ENCODE measurements at regions not wholly inside any gene's neighbourhood (a gene's known extent, or its start where the extent isn't known, plus 50 kb on each side); places are given as distances from the start of the nearest gene placed in this dataset.
A peak's percentile ranks its signal among the peaks of the same experiment; 100 is the strongest.

GRCh38 chr11:119907122-119907851 lies 178.3 kb upstream of the NECTIN1 start:
- DNase-seq, result no peak
- peaks cover 27 to 33% of the 10 kb centered on the region in 2 experiments for H3K4me1 Mint-ChIP-seq
- TF ChIP-seq, protein P1, sequence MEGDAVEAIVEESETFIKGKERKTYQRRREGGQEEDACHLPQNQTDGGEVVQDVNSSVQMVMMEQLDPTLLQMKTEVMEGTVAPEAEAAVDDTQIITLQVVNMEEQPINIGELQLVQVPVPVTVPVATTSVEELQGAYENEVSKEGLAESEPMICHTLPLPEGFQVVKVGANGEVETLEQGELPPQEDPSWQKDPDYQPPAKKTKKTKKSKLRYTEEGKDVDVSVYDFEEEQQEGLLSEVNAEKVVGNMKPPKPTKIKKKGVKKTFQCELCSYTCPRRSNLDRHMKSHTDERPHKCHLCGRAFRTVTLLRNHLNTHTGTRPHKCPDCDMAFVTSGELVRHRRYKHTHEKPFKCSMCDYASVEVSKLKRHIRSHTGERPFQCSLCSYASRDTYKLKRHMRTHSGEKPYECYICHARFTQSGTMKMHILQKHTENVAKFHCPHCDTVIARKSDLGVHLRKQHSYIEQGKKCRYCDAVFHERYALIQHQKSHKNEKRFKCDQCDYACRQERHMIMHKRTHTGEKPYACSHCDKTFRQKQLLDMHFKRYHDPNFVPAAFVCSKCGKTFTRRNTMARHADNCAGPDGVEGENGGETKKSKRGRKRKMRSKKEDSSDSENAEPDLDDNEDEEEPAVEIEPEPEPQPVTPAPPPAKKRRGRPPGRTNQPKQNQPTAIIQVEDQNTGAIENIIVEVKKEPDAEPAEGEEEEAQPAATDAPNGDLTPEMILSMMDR (conservative IDR thresholded peaks at IDR 0.05), result no peak
- WGBS (ENCODE audit: extremely low coverage, insufficient read length, low lambda C conversion rate), result no CpG with 5 or more reads among the region's 10 CpGs
- Histone ChIP-seq H3K79me1 (ENCODE audit: insufficient read depth, low read depth, low read length, poor library complexity, severe bottlenecking) (no peaks in the 10 kb centered on the region), H4K8ac (replicated peaks; ENCODE audit: insufficient read length, low read depth, low read length) (no peak overlapping the region), H2BK5ac (ENCODE audit: insufficient read length, low read length) (no peak overlapping the region), H3K4ac (ENCODE audit: low read depth, low read length) (no peak overlapping the region), H3K18ac (ENCODE audit: insufficient read length, low read depth, low read length) (no peak overlapping the region), H3K79me2 (ENCODE audit: insufficient read depth, low read length) (no peaks in the 10 kb centered on the region), H2AFZ (ENCODE audit: low read length) (no peak overlapping the region), H4K5ac (ENCODE audit: insufficient read length, low read depth, low read length) (no peak overlapping the region), H3K23me2 (ENCODE audit: insufficient read length, low read depth, low read length, poor library complexity, severe bottlenecking) (no peaks in the 10 kb centered on the region), H3K4me1 (ENCODE audit: insufficient read depth, low read length) (peaks cover 2% of the 10 kb centered on the region; the same call in 1 of the 2 replicates), H3K14ac (ENCODE audit: insufficient read depth, low read length) (no peak overlapping the region), H3K9me3 (ENCODE audit: control insufficient read depth, low read depth, low read length) (no peaks in the 10 kb centered on the region), H3K27me3 (ENCODE audit: insufficient read depth, low read length) (no peaks in the 10 kb centered on the region), H2BK15ac (ENCODE audit: low read depth, low read length) (no peak overlapping the region), H3K4me2 (ENCODE audit: insufficient read depth, insufficient read length, low read length) (no peak overlapping the region), H2BK12ac (ENCODE audit: insufficient read length, low read depth, low read length) (no peak overlapping the region), H3K9ac (ENCODE audit: extremely low read depth, insufficient read length, low read length) (no peak overlapping the region), H2BK20ac (ENCODE audit: low read depth, low read length, poor library complexity, severe bottlenecking) (no peak overlapping the region), H3K27ac (ENCODE audit: insufficient read length, low read depth, low read length) (no peak overlapping the region), H3T11ph (ENCODE audit: low read length) (no peak overlapping the region), H2AK5ac (ENCODE audit: insufficient read length, low read length) (no peak overlapping the region), H3K23ac (ENCODE audit: insufficient read length, low read depth, low read length) (no peak overlapping the region), H3K56ac (ENCODE audit: insufficient read length, low read depth, low read length) (no peak overlapping the region), H4K91ac (ENCODE audit: insufficient read length, low read depth, low read length) (no peak overlapping the region), H4K20me1 (ENCODE audit: control insufficient read depth, insufficient read depth, insufficient read length) (no peaks in the 10 kb centered on the region), H2BK120ac (ENCODE audit: low read depth, low read length, poor library complexity, severe bottlenecking) (no peak overlapping the region)
- peaks cover 11% of the 10 kb centered on the region for H3K27me3 Mint-ChIP-seq (ENCODE audit: low read depth)
- peak overlapping the region in 1 of 3 experiments; percentile 36; a peak in 1 of 7 replicates for H3K27ac Mint-ChIP-seq
- H3K36me3 Mint-ChIP-seq (ENCODE audit: insufficient read depth in 1 of 3, low read depth in 3 of 3), result no peaks in the 10 kb centered on the region; a peak in 1 of 7 replicates
- H3K4me3 Mint-ChIP-seq, result no peak overlapping the region
- H3K9me3 Mint-ChIP-seq, result no peaks in the 10 kb centered on the region
